Kidney glomerular epithelial cell (primary cell): ENCODE measurements at regions not wholly inside any gene's neighbourhood (a gene's known extent, or its start where the extent isn't known, plus 50 kb on each side); places are given as distances from the start of the nearest gene placed in this dataset.

ENCODE experiments used
- DNase-seq: peaks from one replicate; lab custom pipeline; 2025; lab: John Stamatoyannopoulos, UW

DNA sequence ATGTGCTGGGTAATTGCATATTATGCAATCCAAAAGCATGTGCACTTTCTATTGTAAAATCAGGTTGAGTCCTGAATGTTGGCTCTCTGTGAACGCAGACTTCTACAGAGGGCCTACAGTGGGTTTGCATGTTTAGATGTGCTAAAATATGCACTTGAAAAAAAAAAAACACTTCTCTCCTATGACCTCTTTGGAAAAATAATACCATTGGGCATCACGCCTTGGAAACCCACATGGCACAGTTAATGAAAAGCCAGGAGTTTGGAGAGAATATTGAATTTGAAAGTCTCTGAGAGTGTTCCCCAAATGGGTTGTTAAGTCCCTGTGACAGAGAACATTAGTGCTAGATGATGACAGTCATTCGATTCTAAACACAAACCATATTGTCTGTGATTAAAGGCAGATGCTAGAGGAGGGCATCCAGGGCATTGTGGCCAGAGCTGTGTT is 710.4 kb upstream of the PIK3C3 start:
- DNase-seq = no peak

DNA sequence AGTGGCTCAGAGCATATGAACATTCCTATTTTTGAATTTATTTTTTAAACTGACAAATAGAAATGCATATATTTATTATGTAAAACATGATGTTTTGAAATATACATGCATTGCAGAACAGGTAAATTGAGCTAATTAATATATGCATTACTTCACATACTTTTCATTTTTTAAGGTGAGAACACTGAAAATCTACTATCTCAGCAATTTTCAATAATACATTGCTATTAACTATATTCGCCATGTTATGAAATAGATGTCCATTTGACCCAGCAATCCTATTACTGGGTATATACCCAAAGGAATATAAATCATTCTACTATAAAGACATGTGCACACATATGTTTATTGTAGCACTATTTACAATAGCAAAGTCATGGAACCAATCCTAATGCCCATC is 717.7 kb upstream of the PIK3C3 start:
- no peak for DNase-seq

DNA sequence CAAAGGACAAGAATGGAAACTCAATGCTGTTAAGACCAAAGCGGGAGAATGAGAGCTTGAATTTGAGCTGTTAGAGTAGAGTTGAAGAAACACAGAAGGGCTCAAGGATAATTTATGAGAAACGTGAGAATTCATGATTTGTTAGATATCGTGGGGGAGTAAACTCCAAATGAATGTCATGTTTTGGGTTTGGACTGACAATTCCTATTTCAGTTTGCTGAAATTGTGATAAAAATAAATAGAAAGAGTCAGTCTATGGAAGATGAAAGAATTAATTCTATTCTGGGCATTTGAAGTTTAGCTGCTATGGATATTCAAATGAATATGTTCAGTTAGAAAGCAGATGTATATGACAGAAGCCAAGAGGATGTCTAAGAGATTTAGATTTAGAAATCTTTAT is 723.4 kb upstream of the PIK3C3 start:
- DNase-seq = no peak

DNA sequence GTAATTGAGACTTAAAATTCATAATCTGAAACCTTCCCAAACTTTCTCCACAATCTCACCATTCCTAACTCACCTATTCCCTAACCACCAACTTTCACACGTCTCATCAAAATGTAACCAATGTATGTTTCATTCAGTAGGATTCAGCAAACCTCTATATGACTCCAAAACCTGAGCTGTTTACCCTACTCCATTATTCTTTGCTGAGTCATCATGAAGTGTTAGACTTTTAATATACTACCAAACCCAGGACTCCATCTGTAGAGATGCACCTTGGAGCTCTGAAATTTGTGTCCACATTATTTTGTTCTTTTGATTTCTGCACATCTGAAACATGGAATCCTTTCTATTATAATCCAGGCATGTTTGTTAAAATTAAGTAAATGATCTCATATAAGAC is 727.0 kb upstream of the PIK3C3 start:
- DNase-seq = no peak

DNA sequence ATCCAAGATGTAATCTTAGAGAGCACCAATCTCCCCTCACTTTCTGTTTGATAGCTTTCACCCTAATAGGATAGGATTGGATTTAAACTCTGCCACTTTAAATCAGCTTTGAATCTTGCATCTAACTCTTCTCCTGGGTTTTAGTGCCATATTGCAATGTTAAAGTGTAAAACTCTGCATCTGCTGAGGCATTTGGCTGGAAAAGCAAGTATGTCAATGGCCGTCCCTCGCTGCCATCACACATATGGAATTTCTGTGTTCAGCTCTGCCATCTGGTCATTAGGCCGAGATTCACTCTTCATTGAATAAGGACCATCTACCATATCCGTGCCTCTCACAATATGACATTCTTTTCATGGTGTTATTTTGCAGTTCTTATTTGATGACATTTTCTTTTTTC is 728.1 kb upstream of the PIK3C3 start:
- no peak for DNase-seq

DNA sequence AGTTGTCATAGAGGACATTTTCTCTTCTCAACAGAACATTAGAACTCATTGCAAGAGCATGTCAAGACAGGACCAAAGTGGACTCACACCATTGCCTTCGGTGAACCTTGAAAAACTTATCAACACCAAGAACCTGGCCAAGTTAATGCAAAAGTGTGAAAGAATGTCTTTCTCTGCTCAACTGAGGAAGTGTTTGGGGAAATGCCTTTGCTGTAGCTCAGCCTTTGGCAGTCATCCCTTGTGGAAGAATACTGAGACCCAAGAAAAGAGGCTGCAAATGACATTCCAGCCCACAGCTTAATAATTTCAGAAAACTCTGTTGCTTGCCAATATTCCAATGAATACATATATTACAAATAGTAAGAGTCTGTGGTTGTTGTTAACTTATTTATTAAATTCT is 728.8 kb upstream of the PIK3C3 start:
- DNase-seq = no peak

DNA sequence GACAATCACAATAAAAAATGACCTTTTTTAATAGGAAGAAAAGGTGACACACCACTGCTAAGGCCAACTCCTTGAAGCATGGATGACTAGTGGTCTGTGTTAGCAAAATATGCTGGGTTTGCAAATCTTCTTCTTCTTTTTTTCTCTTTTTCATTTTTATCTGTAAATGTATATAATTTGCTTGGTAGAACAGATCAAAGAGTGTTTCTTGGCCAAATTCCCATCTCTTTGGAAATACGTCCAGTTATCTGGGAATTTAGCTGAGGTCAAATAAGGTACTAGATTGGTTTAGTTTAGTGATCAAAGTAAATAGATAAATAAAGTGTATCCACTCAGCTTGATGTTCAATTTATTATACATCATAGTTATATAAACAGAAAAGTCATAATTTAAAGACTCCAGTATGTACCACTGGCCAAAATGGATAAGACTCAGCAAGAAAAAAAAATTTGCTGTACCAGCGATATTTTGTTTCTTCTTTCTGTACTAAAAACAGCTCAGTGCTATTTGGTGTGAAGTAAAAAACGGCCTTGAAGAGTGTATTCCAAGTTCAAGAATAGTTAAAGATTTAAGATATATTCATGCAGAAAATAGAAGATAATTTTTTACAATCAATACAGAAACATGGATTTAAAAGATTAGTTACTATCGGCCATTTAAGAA is 738.6 kb upstream of the PIK3C3 start:
- DNase-seq = no peak

DNA sequence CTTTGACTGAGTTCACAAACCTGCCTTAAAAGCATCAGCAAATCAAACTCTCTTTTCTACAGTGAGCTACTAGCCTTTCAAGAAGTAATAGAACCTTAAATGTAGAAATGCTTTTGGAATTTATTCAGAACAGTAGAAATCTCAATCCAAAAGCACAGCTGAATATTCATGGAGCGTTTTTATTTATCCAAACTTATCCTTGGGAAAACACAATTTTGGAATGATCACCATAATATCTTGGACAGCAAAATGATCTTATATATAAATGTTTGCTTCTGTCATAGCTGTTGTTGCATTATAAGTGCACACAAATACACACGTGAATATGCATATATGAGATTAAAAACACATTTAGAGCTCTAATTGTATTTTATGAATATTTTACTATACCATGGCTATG is 747.3 kb upstream of the PIK3C3 start:
- no peak for DNase-seq

DNA sequence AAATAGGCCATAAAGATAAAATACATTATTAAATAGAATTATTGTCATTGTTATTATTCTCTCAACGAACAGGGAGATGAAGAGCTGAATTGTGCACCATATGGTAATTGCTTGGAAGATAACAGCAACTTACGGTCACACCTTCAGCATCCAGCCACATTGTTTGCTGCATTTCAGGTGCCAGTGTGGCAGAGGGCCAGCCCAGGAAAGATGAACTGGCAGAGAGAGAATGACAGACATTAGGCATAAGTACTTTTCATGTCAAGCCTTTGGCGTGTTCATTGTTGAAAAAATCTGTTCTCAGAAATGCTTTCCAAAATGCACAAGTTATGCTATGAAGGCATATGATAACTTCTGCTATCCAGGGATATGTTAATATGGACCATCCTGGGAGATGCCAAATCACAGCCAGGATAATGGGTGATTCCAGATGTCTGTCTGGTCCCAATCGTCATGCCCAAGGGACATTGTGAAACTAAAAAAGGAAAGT is 748.6 kb upstream of the PIK3C3 start:
- no peak for DNase-seq

DNA sequence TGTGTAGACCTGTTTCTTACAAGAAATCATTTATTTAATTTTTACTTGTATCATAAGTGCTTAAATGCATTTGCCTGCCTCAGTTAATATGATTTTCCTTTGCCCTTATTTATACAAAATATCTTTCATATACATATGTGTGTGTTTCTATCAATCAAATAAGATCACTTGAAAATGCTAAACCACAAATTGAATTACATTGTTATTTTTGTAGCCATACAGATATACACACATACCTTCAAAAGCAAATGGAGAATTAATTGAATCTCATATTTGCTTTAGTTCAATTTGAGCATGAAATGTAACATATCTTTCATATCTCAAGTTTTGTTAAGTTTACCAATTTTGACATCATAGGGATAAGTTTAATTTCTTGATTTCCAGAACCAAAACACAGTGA is 755.8 kb upstream of the PIK3C3 start:
- DNase-seq = no peak

DNA sequence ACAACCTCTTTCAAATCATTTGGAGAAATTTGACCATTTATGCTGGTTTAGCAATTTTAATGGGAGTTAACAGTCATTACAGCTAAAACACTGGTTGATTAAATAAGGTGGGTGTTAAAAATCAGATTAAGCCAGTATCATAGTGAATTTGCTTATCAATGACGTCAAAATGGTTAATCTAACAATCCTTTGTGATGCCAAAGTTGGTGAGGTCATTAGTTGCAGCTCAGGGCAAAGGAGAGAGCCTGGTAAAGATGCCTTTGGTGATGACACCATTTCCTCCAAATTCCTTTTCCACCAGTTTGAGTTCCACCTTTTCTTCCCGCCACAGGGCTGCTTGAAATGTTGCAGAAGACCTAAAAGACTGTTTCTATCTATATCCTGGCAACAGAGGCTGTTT is 757.1 kb upstream of the PIK3C3 start:
- DNase-seq = no peak

DNA sequence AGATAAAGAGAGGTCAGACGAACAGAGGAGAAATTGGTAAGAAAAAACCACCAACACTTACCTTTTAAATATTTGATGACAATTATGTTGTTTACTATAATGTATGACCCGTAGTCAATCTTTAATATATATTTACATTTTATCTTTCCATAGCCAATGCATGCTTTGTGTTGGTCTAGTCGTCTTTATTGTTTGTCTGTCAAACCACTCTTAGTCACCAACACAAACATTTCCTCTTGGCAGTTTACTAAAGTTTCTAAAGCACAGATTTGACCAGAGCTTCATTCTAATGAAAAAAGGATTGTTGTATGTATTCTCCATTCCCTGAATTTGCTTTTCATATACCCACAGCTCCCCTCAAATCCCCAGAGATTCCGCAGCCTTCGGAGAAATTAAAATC is 784.7 kb upstream of the PIK3C3 start:
- DNase-seq = no peak

DNA sequence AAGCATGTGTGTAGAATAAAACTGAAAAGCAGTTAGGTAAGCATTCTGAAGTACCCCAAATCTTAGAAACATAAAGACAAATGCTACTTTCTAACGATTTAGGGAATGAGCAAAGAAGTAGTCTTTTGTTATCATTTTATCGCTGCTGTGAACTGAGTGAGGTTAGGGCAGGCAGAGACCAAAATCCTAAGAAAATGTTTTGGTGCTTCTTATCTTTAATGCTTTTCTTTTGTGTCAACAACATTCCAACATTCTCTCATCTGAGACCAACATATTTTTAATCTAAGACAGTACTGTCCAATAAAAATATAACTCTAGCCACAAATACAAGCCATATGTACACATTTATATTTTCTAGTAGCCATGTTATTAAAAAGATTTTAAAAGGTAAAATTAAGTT is 789.4 kb upstream of the PIK3C3 start:
- DNase-seq = no peak

DNA sequence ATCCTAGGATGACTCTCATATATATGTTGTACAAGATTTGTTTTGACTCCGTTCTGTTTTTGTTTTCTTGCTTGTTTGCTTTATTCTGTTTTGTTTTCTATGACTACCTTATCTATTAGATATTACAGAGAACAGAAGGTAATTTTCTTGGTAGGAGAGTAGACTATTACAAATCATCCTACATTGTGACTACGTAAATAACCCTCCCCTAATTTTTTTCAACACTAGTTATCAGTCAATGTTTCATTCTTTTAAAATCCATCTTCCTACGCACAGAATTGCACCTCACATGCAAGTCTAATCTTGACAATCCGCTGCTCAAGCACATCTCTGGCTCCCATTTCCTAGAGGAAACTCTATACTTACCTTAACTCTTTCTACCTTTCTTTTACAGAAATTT is 792.3 kb upstream of the PIK3C3 start:
- DNase-seq = no peak

DNA sequence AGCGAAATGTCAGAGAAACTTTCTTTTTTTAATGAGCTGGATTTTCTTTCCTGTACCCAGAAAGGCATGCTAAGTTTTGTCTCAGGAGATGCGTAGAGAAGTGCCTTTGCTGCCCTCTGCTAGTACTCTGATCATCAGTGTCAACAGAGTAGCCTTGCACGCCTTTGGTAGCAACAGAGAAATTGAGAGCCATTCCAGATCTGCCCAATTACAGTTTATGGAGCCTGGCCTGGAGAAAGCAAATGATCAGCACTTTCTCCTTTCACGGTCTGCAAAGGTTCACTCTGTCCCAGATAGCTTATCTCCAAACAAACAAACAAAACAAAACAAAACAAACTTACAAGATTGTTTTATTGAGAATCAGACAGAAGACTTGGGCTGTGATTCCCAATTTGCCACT is 792.8 kb upstream of the PIK3C3 start:
- no peak for DNase-seq

DNA sequence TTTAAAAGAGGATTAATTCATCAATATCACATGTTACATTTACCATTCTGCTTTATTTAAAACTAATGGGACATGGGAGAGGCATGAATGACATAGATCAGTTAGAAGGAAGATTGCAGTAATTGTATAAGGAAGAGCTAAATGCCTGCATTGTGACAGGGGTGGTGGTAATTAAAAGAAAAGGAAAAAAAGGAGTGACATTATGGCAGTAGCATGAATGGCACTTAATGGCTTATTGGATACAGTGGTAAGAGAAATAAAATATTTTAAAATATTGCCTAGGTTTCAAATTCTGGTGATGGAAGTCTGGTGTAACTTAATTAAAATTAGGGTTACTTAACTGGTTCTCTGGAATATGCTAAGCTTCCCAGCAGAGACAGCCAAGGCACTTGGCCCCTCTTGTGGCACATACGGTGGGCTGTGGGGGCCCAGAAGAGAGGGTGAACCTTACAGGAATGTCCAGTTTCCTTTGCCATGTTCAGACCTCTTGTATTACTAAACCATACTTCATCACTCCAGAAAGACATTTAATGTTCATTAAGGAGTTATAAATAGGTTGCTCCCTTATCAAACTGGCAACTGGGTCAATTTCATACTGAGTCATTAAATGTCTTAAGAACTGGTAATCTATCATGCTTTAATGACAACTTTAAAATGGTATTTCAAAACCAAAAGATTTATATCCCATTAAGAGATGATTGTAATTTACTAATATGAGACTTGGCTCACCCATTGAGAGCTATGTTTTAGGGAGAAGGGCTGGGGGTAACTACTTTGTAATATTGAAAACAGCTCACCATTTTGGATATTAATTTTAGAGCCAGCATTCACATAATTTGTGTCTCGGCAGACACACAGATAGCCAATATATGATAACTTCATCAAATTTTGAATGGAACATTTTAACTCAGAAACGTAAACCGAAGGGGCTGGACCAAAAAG is 798.9 kb upstream of the PIK3C3 start:
- no peak for DNase-seq

DNA sequence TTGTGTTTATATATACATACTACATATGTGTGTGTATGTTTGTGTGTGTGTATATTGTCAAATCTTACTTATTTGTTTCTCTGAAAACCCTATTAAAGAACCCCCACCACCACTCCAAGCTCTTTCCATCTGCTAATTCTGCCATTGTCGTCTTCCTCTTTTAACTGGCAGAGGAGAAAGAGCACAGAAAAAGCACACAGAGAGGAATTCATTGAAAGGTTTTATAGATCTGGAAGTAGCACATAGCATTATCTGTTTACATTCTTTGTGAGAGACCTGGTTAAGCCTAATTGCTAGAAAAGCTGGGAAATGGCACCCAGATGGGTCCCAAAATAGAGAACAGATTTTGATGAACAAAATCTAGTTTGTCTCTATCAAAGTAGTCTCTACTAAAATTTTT is 800.0 kb upstream of the PIK3C3 start:
- DNase-seq = no peak

DNA sequence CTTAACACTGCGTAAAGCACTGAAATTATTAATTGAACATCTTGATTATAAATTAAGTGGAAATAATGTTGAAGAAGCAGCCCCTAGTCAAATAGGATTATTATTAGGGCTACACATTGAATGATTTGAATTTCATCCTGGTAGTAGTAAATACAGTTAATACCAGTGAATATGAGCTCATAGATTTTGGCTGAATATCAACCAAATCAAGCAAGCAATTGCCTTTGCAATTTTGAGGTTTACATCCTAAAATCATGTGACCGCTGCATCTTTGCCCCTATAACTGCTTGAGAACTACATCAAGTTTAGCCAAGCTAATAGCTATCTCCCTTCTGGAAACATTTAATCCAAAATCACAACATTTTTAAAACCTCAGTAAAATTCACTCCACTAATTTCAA is 801.2 kb upstream of the PIK3C3 start:
- DNase-seq = no peak

DNA sequence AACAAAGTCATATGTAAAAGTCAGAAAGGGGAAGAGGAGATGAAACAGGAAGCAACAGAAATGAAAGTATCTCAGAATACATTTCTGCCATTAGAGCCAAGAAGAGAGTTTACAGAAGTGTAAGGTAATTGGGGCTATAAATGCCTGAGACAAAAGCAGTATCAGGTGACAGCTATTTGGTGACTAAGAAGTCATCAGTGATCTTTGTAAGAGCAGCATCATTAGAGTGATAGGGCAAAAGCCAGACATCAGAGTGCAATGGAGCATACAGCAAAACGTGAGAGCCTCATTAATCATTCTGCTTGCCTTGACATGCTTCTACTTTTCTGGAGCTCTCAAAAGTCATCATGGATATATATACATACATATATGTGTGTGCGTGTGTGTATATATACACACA is 804.7 kb upstream of the PIK3C3 start:
- no peak for DNase-seq

DNA sequence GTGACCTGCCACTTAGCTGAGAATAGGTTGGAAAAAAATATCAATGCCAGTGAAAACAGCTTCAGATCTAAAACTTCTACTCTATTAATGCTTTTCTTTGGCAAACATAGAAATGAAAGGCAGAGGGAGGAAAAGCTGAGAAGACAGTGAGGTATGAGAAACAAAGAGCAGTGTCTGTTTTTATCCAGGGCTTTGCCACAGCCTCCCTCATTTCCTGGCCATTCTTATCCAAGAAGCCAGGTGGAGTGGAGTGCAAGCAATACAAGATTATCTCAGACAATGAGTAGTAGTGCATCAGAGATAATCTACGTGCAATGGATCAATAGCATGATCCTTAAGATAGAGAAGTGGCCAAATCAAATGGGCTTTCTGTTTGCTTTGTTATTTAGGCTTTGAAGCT is 808.7 kb upstream of the PIK3C3 start:
- DNase-seq = no peak

DNA sequence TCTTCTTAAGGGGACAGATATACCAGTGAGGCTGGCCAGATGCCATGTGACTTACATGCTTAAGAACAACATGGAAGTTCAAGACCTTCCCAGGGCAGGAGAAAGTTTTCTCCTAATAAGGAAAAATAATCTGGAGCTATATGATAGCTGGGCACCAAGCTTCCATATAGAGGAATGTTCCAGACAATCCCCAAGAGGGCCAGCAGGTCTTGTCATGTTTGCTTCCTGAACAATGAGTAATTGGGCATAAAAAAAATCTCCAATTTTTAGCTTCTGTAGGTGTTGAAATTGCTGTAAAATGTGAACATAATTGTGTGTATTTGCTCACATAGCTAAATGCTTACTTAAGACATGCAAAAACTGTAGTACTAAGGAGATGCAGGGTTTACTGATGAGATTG is 809.5 kb upstream of the PIK3C3 start:
- no peak for DNase-seq

DNA sequence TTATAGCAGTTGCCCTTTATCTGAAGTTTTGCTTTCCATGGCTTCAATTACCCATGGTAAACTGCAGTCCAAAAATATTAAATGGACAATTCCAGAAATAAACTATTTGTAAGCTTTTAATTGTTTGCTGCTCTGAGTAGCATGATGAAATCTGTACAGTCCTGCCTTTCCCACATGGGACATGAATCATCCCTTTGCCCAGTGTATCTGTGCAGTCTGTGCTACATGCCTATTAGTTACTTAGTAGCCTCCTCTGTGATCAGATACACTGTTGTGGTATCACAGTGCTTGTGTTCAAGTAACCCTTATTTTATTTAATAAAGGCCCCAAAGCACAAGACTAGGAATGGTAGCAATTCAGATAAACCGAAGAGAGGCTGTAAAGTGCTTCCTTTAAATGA is 810.6 kb upstream of the PIK3C3 start:
- DNase-seq = peak; percentile 21

DNA sequence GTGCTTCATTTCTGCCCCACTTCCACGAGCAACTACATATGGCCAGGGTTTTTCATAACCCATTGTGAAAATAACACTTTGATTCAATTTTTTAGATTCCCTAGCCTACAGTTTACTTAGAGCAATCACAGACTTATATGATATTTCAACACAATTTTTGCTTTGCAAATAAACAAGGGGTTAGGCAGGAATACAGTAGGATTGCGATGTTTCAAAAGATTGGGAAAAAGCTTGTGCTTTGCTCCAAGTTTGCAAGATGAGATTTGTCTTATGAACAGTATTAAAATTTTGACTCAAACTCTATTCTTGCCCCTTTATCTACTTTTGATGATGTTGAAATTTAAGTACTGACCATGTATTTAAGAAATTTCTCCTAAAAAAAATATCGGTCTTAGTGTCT is 814.5 kb upstream of the PIK3C3 start:
- DNase-seq = no peak
